HG03060 (cell line): ENCODE measurements at regions not wholly inside any gene's neighbourhood (a gene's known extent, or its start where the extent isn't known, plus 50 kb on each side); places are given as distances from the start of the nearest gene placed in this dataset.

Experiments used
- ATAC-seq: cut with Tn5 transposase; IDR thresholded peaks from one replicate; pipeline ENCODE4 v1.9.1; 2021; ENCODE audit warnings: low read depth, moderate number of reproducible peaks; ENCODE audit not compliant: unreplicated experiment

DNA sequence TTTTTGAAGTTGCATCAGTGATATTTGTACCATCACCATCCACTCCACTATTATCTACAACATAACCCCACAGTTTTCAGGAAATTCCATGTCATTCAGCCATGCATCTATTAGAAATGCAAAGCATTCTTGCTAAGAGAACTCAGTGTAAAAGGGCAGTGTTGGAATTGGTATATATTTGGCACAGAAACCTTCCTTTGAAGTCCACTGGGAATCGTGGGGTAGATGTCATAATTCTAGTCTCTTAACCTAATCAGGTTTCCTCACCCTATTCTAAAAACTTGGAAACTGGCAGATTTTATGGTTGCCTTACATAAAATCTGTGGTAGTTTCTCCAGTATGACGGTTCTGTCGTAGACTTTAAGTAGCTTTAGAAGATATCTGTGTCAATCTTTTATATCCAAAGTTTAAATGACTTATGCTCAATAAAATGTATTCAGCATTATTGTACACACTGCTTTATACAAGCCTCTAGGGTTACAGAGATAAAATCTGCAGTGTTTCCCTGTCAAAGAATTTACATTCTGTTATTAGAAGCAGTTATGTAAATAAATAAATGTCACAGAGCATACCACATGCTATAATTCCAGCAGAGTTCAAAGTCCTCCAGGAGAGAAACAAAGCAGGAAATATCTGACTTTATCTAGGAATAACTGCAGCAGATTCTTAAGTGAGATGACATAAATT lies 704.4 kb upstream of the CELF2 start:
- no peak for ATAC-seq

DNA sequence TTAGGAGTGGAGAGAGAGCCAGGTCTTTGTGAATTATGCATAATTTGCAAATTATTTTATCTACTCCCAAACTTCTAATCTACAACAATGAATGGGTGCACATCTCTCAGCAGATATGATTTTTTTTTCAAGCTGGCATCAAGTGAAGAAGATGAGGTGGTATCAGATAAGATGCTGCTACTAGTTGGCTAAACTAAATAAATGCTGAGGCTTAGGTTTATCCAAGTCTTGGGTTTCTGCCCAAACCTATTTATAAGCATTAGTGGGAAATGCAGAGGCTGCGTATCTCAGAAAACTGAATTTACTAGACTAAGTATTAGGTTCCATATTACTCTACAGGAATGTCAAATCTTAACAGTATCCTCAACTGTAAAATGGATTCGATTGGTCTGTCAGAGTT lies 703.0 kb upstream of the CELF2 start:
- ATAC-seq: no peak

GRCh38 chr10:10315989-10316388 lies 701.7 kb upstream of the CELF2 start:
- no peak for ATAC-seq

DNA sequence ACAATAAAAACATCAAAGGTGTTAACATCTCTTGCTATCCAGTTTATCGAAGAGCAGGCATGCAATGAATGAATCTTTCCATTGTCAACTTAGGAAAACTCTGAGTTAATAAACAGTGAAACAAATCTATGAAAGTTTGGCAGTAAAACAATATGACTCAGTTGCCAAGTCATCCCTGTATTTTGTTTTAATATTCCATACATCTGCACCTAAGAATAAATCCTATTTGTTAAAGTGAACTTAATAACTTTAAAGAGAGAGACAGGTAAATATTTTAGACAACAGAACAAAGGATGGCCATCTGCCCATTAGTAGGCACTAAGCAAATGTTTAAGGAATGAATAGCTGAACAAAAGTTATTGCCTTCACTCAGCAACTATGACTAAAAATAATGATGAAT lies 700.5 kb upstream of the CELF2 start:
- no peak for ATAC-seq

GRCh38 chr10:10318856-10319255 lies 698.8 kb upstream of the CELF2 start:
- ATAC-seq: no peak

DNA sequence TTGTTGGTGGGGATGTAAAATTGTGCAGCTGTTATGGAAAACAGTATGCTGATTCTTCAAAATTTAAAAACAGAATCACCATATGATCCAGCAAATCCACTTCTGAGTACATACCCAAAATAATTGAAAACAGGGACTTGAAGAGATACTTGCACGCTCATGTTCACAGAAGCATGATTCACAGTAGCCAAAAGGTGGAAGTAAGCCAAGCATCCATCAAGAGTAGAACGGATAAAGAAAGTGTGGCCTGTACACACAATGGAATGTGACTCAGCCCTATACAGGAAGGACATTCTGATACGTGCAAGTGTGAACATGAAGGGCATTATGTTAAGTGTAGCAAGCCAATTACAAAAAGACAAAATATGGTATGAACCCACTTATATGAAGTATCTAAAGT lies 696.7 kb upstream of the CELF2 start:
- ATAC-seq: no peak

GRCh38 chr10:10326116-10326515 lies 691.6 kb upstream of the CELF2 start:
- no peak for ATAC-seq

DNA sequence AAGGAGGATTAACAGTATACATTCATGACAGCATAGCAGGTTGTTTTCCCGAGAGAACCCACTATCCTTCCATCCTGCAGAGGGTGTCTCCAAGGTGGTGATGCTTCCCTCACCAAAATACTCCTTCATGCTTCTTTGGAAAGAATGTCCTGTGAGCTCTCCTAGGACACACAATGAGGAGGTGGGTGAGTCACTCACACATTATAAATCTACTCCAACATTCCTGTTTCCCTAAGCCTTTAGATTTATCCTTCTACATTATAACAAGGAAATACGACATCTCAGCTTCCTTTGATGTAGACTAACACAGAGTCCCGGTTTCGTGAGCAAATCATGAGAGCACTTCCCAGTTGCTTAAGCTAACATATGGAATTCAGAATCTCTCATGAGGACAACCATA lies 689.7 kb upstream of the CELF2 start:
- ATAC-seq: no peak

- ATAC-seq: no peak
Observed at GRCh38 chr10:10330418-10330817, 687.3 kb upstream of the CELF2 start.

DNA sequence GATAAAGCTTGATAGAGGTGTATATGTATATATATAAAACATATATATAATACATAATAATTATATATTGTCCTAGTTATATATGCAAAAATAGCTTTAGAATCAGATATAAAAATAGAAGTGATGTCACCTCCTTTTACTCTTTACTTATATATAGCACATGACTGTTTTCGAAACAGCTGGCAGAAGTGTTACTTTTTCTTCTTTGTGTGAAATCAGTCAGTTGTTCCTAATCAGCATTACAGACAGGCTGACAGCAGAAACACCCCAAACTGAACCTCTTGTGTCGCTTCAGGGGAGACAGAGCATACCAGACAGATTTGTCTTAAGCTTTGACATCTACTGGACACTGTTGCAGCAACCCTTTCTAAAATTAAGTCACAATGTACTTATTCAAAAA lies 684.9 kb upstream of the CELF2 start:
- ATAC-seq: no peak

DNA sequence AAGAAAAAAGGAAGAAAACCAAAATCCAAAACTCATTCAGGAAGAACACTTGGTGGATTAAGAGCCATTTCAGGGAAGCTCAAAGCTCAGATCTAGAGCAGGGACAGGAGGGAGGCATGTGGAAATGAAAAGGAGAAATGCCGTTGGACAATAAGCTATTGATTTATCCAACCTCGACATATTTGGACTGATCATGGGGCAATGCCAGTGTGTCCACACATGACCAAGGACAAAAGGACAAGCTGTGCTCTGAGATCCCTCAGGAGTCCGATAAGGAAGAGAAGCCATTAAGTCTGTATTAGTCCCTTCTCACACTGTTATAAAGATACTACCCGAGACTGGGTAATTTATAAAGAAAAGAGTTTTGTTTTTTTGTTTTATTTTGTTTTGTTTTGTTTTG lies 684.0 kb upstream of the CELF2 start:
- no peak for ATAC-seq

GRCh38 chr10:10338339-10338738 lies 679.3 kb upstream of the CELF2 start:
- ATAC-seq: no peak

DNA sequence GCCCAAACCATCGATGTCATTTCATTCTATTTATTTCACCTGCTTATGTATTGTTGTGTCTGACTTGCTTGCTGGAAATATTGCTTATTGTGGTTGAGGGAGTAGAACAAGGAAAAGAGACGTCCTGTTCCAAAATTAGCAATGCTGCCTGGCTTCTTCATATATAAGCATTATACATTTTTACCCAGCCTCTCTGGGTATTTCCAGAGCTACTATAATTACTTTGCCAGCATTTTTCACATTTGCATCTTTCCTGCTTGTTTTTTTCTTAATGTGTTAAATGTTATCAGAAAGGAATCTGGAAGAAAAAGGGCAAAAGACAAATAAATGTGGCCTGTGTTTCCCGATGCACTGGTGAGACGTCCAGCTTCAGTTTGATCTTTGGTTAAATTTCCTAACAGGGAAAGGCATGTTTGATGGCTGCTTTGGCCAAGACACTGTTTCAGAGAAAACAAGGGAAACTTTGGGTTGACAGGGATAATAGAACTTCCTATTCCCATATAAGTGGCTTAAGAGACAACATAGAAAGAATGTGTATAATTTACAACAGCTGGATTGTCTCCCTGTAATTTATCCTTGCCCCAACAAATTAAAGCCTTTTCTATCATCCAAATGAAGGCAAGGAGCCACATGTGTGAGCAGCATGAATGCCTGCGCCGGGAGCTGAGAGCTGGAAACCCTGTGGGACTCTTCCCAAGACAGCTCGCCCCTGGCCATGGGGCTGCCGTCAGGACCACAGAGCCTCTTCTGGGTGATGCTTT lies 671.1 kb upstream of the CELF2 start:
- ATAC-seq: no peak

GRCh38 chr10:10350050-10350449 lies 667.6 kb upstream of the CELF2 start:
- ATAC-seq: no peak

DNA sequence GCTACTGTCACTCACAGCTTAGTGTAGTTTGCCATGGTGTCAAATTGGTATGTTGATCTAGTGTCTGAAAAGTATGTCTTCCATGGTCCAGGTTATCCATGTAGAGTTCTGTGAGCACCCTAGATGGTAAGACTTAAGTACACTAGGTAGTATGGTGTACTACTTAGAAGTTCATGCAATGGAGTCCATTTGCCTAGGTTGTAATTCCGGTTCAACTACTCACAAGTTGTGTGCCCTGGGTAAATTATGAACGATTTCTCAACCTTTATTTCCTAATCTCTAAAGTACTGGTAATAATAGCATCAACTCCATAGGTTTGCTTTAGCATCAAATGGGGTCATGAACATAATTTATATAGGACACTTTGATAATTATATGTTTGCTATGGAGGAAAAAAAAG lies 666.2 kb upstream of the CELF2 start:
- ATAC-seq: no peak

DNA sequence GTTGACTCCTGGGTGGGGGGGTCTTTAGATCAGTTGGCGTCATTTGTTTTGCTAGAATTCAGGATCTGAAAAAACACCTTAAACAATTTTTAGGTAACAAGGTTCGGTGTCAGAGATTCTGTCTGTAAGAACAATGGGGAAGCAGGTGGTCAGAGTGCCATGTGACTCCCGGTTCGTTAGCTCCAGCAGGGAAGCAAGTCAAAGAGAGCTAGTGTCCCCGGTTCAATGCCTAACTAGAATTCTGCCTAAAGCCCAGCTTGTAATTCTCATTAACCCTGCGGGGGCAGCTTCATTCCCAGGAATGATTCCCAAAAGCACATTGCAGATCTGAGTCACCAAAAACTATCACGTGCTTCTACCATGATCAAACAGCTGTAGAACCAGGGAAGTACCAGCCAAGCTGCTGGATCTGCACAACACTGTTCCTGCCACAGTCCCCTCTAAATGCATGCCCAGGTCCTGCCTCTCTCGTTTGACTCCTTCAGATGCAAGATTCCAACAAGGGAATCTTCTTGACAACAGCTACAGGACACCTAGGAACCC lies 664.3 kb upstream of the CELF2 start:
- no peak for ATAC-seq

DNA sequence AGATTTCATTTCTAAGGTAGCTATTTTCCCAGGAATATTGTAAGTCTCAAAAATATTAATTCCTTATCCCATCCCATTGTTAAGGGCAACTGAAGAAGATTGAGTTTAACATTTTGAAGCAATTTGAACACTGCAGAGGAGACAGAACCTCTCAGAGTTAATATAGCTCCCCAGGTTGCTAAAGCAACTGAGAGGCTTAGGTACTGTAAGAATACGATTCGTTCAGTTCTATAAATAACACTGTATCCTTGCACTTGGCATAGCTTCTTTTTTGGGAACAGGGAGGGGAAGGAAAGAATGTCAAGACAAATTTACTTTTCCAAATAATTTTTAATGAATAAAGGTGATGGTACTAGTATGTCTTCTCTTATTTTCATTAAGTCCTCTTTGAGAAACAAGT lies 658.4 kb upstream of the CELF2 start:
- no peak for ATAC-seq

GRCh38 chr10:10361301-10361885 lies 656.3 kb upstream of the CELF2 start:
- no peak for ATAC-seq

DNA sequence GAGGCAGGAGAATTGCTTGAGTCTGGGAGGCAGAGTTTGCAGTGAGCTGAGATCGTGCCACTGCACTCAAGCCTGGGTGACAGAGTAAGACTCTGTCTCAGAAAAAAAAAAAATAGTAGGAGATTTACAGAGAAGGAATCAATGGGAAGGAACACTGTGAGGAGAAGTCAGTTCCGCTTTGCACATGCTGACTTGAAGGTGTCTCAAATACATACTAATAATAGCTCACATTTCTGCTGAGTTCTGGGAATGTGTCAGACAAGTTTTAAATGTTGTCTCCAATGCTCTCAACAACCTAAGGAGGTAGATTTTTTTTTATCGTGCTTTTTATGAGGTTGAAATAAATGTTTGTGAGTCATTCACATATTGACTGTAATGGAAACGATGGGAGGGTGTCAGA lies 654.9 kb upstream of the CELF2 start:
- ATAC-seq: no peak

DNA sequence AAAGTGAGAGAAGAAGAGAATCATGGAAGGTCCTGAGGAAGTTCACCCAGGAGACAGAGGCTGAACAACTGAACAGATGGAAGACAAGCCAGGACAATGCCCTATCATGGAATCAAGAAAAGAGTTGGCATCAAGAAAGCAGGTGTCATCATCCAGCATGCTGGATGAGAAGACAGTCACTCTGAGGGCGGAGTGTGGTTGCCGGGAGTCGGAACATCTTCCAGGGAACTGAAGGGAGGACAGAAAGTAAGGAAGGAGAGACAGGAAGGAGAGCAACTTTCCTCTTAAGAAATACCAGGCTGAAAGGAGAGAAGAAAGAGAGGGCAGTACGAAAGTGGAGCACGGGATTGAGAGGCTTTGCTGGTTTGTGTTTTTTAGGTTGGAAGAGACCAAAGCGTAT lies 654.5 kb upstream of the CELF2 start:
- ATAC-seq: no peak

GRCh38 chr10:10364902-10365301 lies 652.8 kb upstream of the CELF2 start:
- ATAC-seq: no peak

GRCh38 chr10:10365676-10366075 lies 652.0 kb upstream of the CELF2 start:
- ATAC-seq: no peak
